ENCODE measurements at regions not wholly inside any gene's neighbourhood (a gene's known extent, or its start where the extent isn't known, plus 50 kb on each side); places are given as distances from the start of the nearest gene placed in this dataset.
A peak's percentile ranks its signal among the peaks of the same experiment; 100 is the strongest.
"Not testable (repeated sequence)": the region's sequence is repeated elsewhere in the genome, so short reads cannot be mapped to it uniquely, and the experiment has no call there.

DNA sequence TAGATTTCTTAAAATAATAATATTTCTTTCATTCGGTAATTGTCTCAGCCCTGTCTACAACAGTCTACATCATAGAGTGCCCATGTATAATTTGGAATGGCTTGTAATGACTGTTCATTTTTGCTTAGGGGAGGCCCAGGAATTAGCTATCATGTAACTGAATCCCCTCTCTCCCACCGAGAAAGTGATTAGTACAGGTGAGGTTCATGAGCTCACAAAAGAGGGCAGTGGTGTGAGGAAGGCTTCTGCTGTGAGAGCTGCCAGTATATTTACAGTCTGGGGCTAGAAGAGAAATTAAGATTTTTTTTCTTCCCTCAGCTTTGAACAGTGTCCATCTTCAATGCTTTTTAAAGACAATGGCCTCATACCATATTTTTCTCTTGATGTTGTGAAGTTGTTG lies 340.7 kb downstream of the ADGRL2 start:
- Mint-ChIP-seq H3K4me3 (no peak overlapping the region), H3K9me3 (peaks cover 7% of the 10 kb centered on the region), H3K27me3 (ENCODE audit: low read depth) (no peaks in the 10 kb centered on the region), H3K27ac (no peak overlapping the region), H3K4me1 (peaks cover 25% of the 10 kb centered on the region), H3K36me3 (no peaks in the 10 kb centered on the region)
- POLR2A ChIA-PET = interaction anchor here (0.7 kb wide), 1 partner anchor 434 kb away, joined by 3 read pairs; no protein-coding TSS in a partner anchor
- ATAC-seq = peak; percentile 72
- CTCF ChIA-PET = interaction anchor here (0.7 to 1.4 kb wide), 3 partner anchors 50 to 119 kb away, joined by 3 to 6 read pairs (median 4); no protein-coding TSS in a partner anchor
- DNase-seq (ENCODE audit: low spot score) = no peak
- TF ChIP-seq JUN (CRISPR knock-in tag; IDR thresholded peaks at IDR 0.05) (no peak), KAT7 (CRISPR knock-in tag; IDR thresholded peaks at IDR 0.05; ENCODE audit: borderline replicate concordance) (no peak), TP53 (CRISPR knock-in tag; IDR thresholded peaks at IDR 0.05) (no peak)

- ChIA-PET CTCF (no interaction called here), POLR2A (no interaction called here)
- ATAC-seq = no peak
Measured at GRCh38 chr1:82139751-82140468, 339.2 kb downstream of the ADGRL2 start.

DNA sequence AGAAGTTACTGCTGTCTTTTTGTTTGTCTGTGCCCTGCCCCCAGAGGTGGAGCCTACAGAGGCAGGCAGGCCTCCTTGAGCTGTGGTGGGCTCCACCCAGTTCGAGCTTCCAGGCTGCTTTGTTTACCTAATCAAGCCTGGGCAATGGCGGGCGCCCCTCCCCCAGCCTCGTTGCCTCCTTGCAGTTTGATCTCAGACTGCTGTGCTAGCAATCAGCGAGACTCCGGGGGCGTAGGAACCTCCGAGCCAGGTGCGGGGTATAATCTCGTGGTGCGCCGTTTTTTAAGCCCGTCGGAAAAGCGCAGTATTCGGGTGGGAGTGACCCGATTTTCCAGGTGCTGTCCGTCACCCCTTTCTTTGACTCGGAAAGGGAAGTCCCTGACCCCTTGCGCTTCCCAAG lies 335.6 kb downstream of the ADGRL2 start:
- H3K36me3 Mint-ChIP-seq; POLR2A ChIA-PET; CTCF ChIA-PET; ATAC-seq; H3K9me3 Mint-ChIP-seq; H3K27me3 Mint-ChIP-seq (ENCODE audit: low read depth): not testable (repeated sequence)
- TF ChIP-seq, protein P1, sequence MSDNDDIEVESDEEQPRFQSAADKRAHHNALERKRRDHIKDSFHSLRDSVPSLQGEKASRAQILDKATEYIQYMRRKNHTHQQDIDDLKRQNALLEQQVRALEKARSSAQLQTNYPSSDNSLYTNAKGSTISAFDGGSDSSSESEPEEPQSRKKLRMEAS (CRISPR knock-in tag; IDR thresholded peaks at IDR 0.05) = 0 out of 2 replicates have a peak, but pooled peaks have one; percentile 38
- peak; percentile 31; the same call in 1 of the 2 replicates for TF ChIP-seq FOXP1 (CRISPR knock-in tag; IDR thresholded peaks at IDR 0.05; ENCODE audit: borderline replicate concordance)
- TF ChIP-seq FOXK1 (CRISPR knock-in tag; IDR thresholded peaks at IDR 0.05) = peak; percentile 75; the same call in 1 of the 2 replicates
- TF ChIP-seq, protein P2, sequence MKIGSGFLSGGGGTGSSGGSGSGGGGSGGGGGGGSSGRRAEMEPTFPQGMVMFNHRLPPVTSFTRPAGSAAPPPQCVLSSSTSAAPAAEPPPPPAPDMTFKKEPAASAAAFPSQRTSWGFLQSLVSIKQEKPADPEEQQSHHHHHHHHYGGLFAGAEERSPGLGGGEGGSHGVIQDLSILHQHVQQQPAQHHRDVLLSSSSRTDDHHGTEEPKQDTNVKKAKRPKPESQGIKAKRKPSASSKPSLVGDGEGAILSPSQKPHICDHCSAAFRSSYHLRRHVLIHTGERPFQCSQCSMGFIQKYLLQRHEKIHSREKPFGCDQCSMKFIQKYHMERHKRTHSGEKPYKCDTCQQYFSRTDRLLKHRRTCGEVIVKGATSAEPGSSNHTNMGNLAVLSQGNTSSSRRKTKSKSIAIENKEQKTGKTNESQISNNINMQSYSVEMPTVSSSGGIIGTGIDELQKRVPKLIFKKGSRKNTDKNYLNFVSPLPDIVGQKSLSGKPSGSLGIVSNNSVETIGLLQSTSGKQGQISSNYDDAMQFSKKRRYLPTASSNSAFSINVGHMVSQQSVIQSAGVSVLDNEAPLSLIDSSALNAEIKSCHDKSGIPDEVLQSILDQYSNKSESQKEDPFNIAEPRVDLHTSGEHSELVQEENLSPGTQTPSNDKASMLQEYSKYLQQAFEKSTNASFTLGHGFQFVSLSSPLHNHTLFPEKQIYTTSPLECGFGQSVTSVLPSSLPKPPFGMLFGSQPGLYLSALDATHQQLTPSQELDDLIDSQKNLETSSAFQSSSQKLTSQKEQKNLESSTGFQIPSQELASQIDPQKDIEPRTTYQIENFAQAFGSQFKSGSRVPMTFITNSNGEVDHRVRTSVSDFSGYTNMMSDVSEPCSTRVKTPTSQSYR (CRISPR knock-in tag; IDR thresholded peaks at IDR 0.05) = peak; percentile 68; the same call in 1 of the 2 replicates
- peak; percentile 65 for DNase-seq (ENCODE audit: low spot score)
- Mint-ChIP-seq H3K27ac (0 out of 2 replicates have a peak overlapping the region, but pooled peaks have one; percentile 49), H3K4me3 (peak overlapping the region; percentile 66), H3K4me1 (peaks cover 27% of the 10 kb centered on the region)

More at GRCh38 chr1:82139751-82140468, 339.2 kb downstream of the ADGRL2 start:
- Mint-ChIP-seq H3K9me3 (peaks cover 7% of the 10 kb centered on the region), H3K27me3 (ENCODE audit: low read depth) (no peaks in the 10 kb centered on the region), H3K36me3 (no peaks in the 10 kb centered on the region), H3K27ac (no peak overlapping the region), H3K4me3 (no peak overlapping the region), H3K4me1 (peaks cover 34% of the 10 kb centered on the region)
- TF ChIP-seq OVOL2 (CRISPR knock-in tag; IDR thresholded peaks at IDR 0.05; ENCODE audit: borderline replicate concordance) (no peak), ZNF416 (CRISPR knock-in tag; IDR thresholded peaks at IDR 0.05) (no peak), SMAD4 (CRISPR knock-in tag; IDR thresholded peaks at IDR 0.05) (no peak), AFF4 (CRISPR knock-in tag; IDR thresholded peaks at IDR 0.05; ENCODE audit: borderline replicate concordance) (no peak), NFYB (CRISPR knock-in tag; conservative IDR thresholded peaks at IDR 0.05; ENCODE audit: low read depth) (no peak), RORB (CRISPR knock-in tag; IDR thresholded peaks at IDR 0.05) (no peak), ZNF423 (CRISPR knock-in tag; IDR thresholded peaks at IDR 0.05) (no peak)
- TF ChIP-seq, protein P3, sequence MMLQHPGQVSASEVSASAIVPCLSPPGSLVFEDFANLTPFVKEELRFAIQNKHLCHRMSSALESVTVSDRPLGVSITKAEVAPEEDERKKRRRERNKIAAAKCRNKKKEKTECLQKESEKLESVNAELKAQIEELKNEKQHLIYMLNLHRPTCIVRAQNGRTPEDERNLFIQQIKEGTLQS (CRISPR knock-in tag; conservative IDR thresholded peaks at IDR 0.05) = no peak
- DNase-seq (ENCODE audit: low spot score) = no peak
